Naive thymus-derived CD4-positive, alpha-beta T cell (primary cell): ENCODE measurements at regions not wholly inside any gene's neighbourhood (a gene's known extent, or its start where the extent isn't known, plus 50 kb on each side); places are given as distances from the start of the nearest gene placed in this dataset.

Experiments
- ATAC-seq: fragments of 150-1000 bp; cut with Tn5 transposase; 2 replicates; pipeline ENCODE4 v1.10.0; 2021; ENCODE audit warnings: mild to moderate bottlenecking, moderate library complexity
- CTCF ChIA-PET: fragments of 350-600 bp; sonication (Branson Sonifier 250); formaldehyde crosslinking; loops from one replicate; lab custom pipeline; 2021; ENCODE audit warnings: antibody characterized with exemption; lab: Charles Lee
- POLR2A ChIA-PET: fragments of 350-600 bp; sonication (Branson Sonifier 250); formaldehyde crosslinking; loops from one replicate; lab custom pipeline; 2021; ENCODE audit warnings: antibody characterized with exemption, inconsistent platforms; lab: Charles Lee
- DNase-seq, 9 donors: peaks; one replicate each; pipeline versions ENCODE4 v3.0.0 to v3.0.0-alpha.2; 2020 to 2022; ENCODE audit warnings: mixed read lengths in 1 of 9
- H3K27ac ChIP-seq: one replicate; pipeline ENCODE4 v1.7.0; 2013; ENCODE audit warnings: mild to moderate bottlenecking, low read depth, low read length, moderate library complexity
- H3K27me3 ChIP-seq, 2 donors: one replicate each; pipeline ENCODE4 v1.7.0; 2013; ENCODE audit warnings: low read length in 2 of 2, mild to moderate bottlenecking in 2 of 2, moderate library complexity in 2 of 2; ENCODE audit not compliant: control insufficient read depth in 2 of 2, insufficient read depth in 2 of 2
- H3K36me3 ChIP-seq, 3 experiments: 1 replicate in 2 of 3; 2 replicates in 1 of 3; pipeline ENCODE4 v1.7.0; 2013; ENCODE audit warnings: low read length in 3 of 3, mild to moderate bottlenecking in 3 of 3, moderate library complexity in 1 of 3; ENCODE audit not compliant: insufficient read depth in 3 of 3, control insufficient read depth in 2 of 3
- H3K4me1 ChIP-seq, 2 donors: one replicate each; pipeline ENCODE4 v1.7.0; 2013; ENCODE audit warnings: low read length in 2 of 2, mild to moderate bottlenecking in 2 of 2, moderate library complexity in 1 of 2; ENCODE audit not compliant: control insufficient read depth in 2 of 2, insufficient read depth in 2 of 2
- H3K4me3 ChIP-seq: 2 replicates; pipeline ENCODE4 v1.7.0; 2013; ENCODE audit warnings: mild to moderate bottlenecking, low read length
- H3K9me3 ChIP-seq, 3 experiments: 1 replicate in 2 of 3; 2 replicates in 1 of 3; pipeline ENCODE4 v1.7.0; 2013; ENCODE audit warnings: low read length in 3 of 3; ENCODE audit not compliant: control insufficient read depth in 2 of 3
- H3K27ac Mint-ChIP-seq, 9 donors: one replicate each; pipeline ENCODE4 v1.8.0; 2020 to 2022; ENCODE audit warnings: mixed read lengths in 9 of 9, mild to moderate bottlenecking in 8 of 9, moderate library complexity in 5 of 9, inconsistent platforms in 2 of 9
- H3K27me3 Mint-ChIP-seq, 5 donors: one replicate each; pipeline ENCODE4 v1.8.0; 2021 to 2022; ENCODE audit warnings: mixed read lengths in 5 of 5, mild to moderate bottlenecking in 1 of 5
- H3K36me3 Mint-ChIP-seq, 5 donors: one replicate each; pipeline ENCODE4 v1.8.0; 2020 to 2022; ENCODE audit warnings: mixed read lengths in 5 of 5, mild to moderate bottlenecking in 3 of 5, inconsistent platforms in 1 of 5
- H3K4me1 Mint-ChIP-seq, 7 donors: one replicate each; pipeline ENCODE4 v1.8.0; 2020 to 2022; ENCODE audit warnings: mixed read lengths in 7 of 7, mild to moderate bottlenecking in 3 of 7, inconsistent platforms in 1 of 7
- H3K4me3 Mint-ChIP-seq, 10 donors: one replicate each; pipeline ENCODE4 v1.8.0; 2020 to 2022; ENCODE audit warnings: mild to moderate bottlenecking in 10 of 10, mixed read lengths in 10 of 10, moderate library complexity in 6 of 10, inconsistent platforms in 2 of 10
- H3K9me3 Mint-ChIP-seq, 11 donors: one replicate each; pipeline ENCODE4 v1.8.0; 2020 to 2022; ENCODE audit warnings: mixed read lengths in 11 of 11, mild to moderate bottlenecking in 4 of 11, inconsistent platforms in 1 of 11, moderate library complexity in 1 of 11
- intact Hi-C, 2 donors: fragments of 100-400 bp; cut with micrococcal nuclease; formaldehyde crosslinking; loops; one replicate each; pipeline ENCODE4 v1.15.1; 2023

- Histone ChIP-seq H3K27ac (no peak overlapping the region), H3K27me3 (no peaks in the 10 kb centered on the region), H3K4me3 (no peak overlapping the region), H3K4me1 (no peaks in the 10 kb centered on the region), H3K9me3 (no peaks in the 10 kb centered on the region), H3K36me3 (no peaks in the 10 kb centered on the region)
- no peak overlapping the region for H3K27ac Mint-ChIP-seq
- no peaks in the 10 kb centered on the region for H3K36me3 Mint-ChIP-seq
- CTCF ChIA-PET = no interaction called here
- POLR2A ChIA-PET = no interaction called here
- ATAC-seq (no peak), DNase-seq (no peak)
- H3K9me3 Mint-ChIP-seq = peaks cover 0 to 14% (median 3%) of the 10 kb centered on the region in 11 donors
- H3K4me3 Mint-ChIP-seq = no peak overlapping the region
- intact Hi-C loops = no loop called here
- no peaks in the 10 kb centered on the region for H3K4me1 Mint-ChIP-seq
- peaks cover 5 to 19% (median 16%) of the 10 kb centered on the region in 5 donors for H3K27me3 Mint-ChIP-seq
Observed at GRCh38 chr13:44035400-44035799, 155.7 kb downstream of the LACC1 start.

DNA sequence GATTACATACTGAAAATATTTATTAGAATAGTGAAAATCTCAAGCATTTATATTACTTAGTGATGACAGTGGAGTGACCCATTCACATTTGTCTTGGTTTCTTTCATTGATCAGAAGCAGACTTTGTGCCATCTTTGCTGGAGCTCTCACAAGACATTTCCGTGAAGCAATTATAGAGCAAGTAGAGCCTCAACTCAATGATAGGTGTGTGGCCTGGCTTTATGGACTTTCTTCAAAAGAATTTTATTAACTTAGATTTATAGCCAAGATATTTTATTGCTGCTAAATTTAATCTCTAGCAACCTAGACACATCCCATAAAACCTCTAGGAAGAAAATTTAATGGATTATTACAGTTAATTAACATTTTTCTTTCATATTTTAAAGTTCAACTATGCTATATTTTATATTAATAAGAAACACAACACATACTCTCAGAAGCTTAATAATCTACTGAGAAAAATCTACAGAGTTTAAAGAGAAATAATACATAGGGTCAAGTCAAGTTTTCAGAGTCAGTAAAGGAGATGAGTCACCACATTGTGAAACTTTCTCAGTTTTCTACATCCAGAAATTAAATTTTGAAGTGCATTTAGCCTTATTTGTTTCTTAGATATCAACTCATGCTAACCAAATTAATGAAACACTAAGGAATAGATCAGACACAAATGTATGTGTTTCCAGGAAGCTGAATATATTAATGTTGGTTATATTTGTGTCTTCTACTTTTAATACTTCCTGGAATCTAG lies 160.5 kb downstream of the LACC1 start:
- ChIA-PET POLR2A (no interaction called here), CTCF (no interaction called here)
- H3K9me3 ChIP-seq = no peaks in the 10 kb centered on the region
- Mint-ChIP-seq H3K27me3 (peaks cover 0 to 27% (median 14%) of the 10 kb centered on the region in 5 donors), H3K4me3 (no peak overlapping the region), H3K4me1 (no peaks in the 10 kb centered on the region), H3K9me3 (peaks cover 0 to 9% (median 3%) of the 10 kb centered on the region in 11 donors), H3K36me3 (no peaks in the 10 kb centered on the region), H3K27ac (no peak overlapping the region)
- H3K4me3 ChIP-seq = no peak overlapping the region
- no peak overlapping the region for H3K27ac ChIP-seq
- no peaks in the 10 kb centered on the region for H3K36me3 ChIP-seq
- no peak for DNase-seq
- no peak for ATAC-seq
- H3K27me3 ChIP-seq = no peaks in the 10 kb centered on the region
- intact Hi-C loops = no loop called here
- no peaks in the 10 kb centered on the region for H3K4me1 ChIP-seq

DNA sequence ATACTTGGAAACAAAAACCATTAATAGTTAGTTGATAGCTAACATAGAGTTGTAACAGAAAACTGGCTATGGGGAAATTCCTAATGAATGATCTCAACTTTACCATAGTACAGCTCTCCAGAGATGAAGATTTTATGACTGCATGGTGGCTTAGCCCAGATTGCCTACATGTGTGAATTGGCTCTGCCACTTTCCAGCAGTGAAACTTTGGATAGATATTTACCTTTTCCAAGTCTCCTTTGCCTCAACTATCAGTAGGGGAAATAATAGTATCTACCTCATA lies 161.1 kb downstream of the LACC1 start:
- Histone ChIP-seq H3K4me1 (no peaks in the 10 kb centered on the region), H3K27ac (no peak overlapping the region), H3K4me3 (no peak overlapping the region), H3K9me3 (no peaks in the 10 kb centered on the region), H3K36me3 (no peaks in the 10 kb centered on the region), H3K27me3 (no peaks in the 10 kb centered on the region)
- Mint-ChIP-seq H3K4me3 (no peak overlapping the region), H3K36me3 (no peaks in the 10 kb centered on the region), H3K27me3 (peaks cover 0 to 27% (median 9%) of the 10 kb centered on the region in 5 donors), H3K9me3 (peaks cover 0 to 4% (median 0%) of the 10 kb centered on the region in 11 donors), H3K27ac (no peak overlapping the region), H3K4me1 (no peaks in the 10 kb centered on the region)
- no peak for DNase-seq
- POLR2A ChIA-PET = no interaction called here
- no peak for ATAC-seq
- intact Hi-C loops = no loop called here
- CTCF ChIA-PET = no interaction called here

- POLR2A ChIA-PET = no interaction called here
- intact Hi-C loops = no loop called here
Observed at GRCh38 chr13:44044547-44045179, 165.0 kb downstream of the LACC1 start.

GRCh38 chr13:44045180-44045562 lies 165.5 kb downstream of the LACC1 start:
- intact Hi-C loops = no loop called here
- no peak overlapping the region for H3K27ac ChIP-seq
- DNase-seq = no peak
- Mint-ChIP-seq H3K27ac (no peak overlapping the region), H3K36me3 (no peaks in the 10 kb centered on the region), H3K4me1 (no peaks in the 10 kb centered on the region), H3K9me3 (no peaks in the 10 kb centered on the region), H3K4me3 (no peak overlapping the region), H3K27me3 (peaks cover 11 to 45% (median 29%) of the 10 kb centered on the region in 5 donors)
- no peaks in the 10 kb centered on the region for H3K27me3 ChIP-seq
- no peaks in the 10 kb centered on the region for H3K4me1 ChIP-seq
- H3K4me3 ChIP-seq = no peak overlapping the region
- no peaks in the 10 kb centered on the region for H3K36me3 ChIP-seq
- CTCF ChIA-PET = interaction anchor here (0.6 kb wide), 1 partner anchor 258 kb away, joined by 3 read pairs; no protein-coding TSS in a partner anchor
- no peak for ATAC-seq
- POLR2A ChIA-PET = no interaction called here
- no peaks in the 10 kb centered on the region for H3K9me3 ChIP-seq

More at GRCh38 chr13:44044547-44045179, 165.0 kb downstream of the LACC1 start:
- H3K4me3 Mint-ChIP-seq = no peak overlapping the region
- H3K36me3 Mint-ChIP-seq = no peaks in the 10 kb centered on the region
- H3K4me3 ChIP-seq = no peak overlapping the region
- H3K4me1 ChIP-seq = no peaks in the 10 kb centered on the region
- H3K27ac ChIP-seq = no peak overlapping the region
- peaks cover 11 to 49% (median 29%) of the 10 kb centered on the region in 5 donors for H3K27me3 Mint-ChIP-seq
- ATAC-seq (no peak), DNase-seq (no peak)
- H3K27ac Mint-ChIP-seq = no peak overlapping the region
- CTCF ChIA-PET = interaction anchor here (0.6 kb wide), 1 partner anchor 258 kb away, joined by 3 read pairs; no protein-coding TSS in a partner anchor
- no peaks in the 10 kb centered on the region for H3K4me1 Mint-ChIP-seq
- no peaks in the 10 kb centered on the region for H3K27me3 ChIP-seq
- no peaks in the 10 kb centered on the region for H3K36me3 ChIP-seq
- H3K9me3 Mint-ChIP-seq = no peaks in the 10 kb centered on the region
- H3K9me3 ChIP-seq = no peaks in the 10 kb centered on the region

GRCh38 chr13:44046428-44046827 lies 166.7 kb downstream of the LACC1 start:
- Mint-ChIP-seq H3K27ac (no peak overlapping the region), H3K4me1 (no peaks in the 10 kb centered on the region), H3K9me3 (no peaks in the 10 kb centered on the region), H3K4me3 (no peak overlapping the region), H3K36me3 (no peaks in the 10 kb centered on the region), H3K27me3 (peaks cover 11 to 40% (median 29%) of the 10 kb centered on the region in 5 donors)
- H3K4me3 ChIP-seq = no peak overlapping the region
- H3K9me3 ChIP-seq = no peaks in the 10 kb centered on the region
- H3K4me1 ChIP-seq = no peaks in the 10 kb centered on the region
- intact Hi-C loops = no loop called here
- ChIA-PET POLR2A (interaction anchor here (0.6 kb wide), 1 partner anchor 25 kb away, joined by 3 read pairs; no protein-coding TSS in a partner anchor), CTCF (interaction anchor here (0.7 to 1.1 kb wide), 2 partner anchors 12 to 338 kb away, joined by 4 read pairs; no protein-coding TSS in a partner anchor)
- H3K36me3 ChIP-seq = no peaks in the 10 kb centered on the region
- no peaks in the 10 kb centered on the region for H3K27me3 ChIP-seq
- H3K27ac ChIP-seq = no peak overlapping the region
- ATAC-seq = no peak
- DNase-seq = no peak
